ENCODE measurements at regions not wholly inside any gene's neighbourhood (a gene's known extent, or its start where the extent isn't known, plus 50 kb on each side); places are given as distances from the start of the nearest gene placed in this dataset.

GRCh38 chr21:35326677-35327076 lies 277.6 kb upstream of the RUNX1 start:
- no peak for DNase-seq

DNA sequence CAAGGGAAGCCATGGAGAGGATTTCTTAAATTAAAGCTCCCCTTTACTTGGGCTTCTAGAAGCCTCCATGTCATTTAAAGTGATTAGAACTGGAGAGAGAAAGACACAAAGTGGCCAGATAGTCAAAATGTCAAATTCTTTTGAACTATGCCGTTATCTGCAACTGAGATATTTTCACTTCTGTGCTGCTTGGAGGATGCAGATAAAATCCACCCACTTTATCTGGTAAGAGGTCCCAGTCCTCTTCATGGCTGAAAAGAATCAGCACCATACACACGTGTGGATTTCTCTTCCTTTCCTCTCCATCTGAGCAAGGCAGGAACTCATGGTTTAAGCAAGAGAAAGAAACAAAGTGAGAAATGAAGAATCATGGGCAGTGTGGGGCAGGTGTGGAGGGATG lies 276.9 kb upstream of the RUNX1 start:
- DNase-seq = no peak

DNA sequence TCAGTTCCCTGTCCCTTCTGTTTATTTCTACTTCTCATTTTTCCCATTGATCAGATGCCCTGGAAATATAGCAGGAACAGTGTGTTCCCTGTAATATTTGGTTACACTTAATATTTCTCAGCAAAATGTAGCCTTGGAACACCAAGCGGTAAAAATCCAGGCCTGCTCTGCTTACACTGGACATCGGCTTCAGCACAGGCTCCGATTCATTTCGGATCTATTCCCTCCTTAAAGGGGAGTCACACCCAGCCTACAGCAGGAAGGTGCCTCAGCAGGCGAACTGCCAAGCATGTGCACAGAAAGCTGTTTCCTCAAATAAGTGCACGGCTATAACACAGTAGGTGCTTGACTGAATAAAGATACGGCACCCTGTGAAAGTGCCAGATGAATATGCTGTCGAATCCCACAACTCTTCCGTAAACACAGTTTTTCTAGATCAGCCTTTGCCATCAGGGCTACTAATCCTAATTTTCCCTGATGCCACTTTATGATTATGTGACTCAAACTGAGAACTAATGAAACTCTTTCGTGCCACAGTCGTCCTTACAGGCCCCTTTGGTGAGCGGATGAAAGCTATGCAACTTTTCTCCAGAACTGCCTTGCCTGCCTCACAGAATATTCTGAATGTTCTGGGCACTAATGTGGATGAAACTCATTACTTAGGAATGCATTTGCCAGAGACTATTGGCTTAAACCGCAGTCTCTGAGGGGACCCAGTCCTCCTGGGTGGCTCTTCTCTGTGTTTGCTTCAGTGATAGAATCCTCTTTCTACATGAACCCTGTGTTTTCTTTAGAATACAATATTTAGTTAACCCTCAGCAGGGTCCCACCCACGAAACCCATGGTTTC lies 275.5 kb upstream of the RUNX1 start:
- peak; percentile 56 for DNase-seq

DNA sequence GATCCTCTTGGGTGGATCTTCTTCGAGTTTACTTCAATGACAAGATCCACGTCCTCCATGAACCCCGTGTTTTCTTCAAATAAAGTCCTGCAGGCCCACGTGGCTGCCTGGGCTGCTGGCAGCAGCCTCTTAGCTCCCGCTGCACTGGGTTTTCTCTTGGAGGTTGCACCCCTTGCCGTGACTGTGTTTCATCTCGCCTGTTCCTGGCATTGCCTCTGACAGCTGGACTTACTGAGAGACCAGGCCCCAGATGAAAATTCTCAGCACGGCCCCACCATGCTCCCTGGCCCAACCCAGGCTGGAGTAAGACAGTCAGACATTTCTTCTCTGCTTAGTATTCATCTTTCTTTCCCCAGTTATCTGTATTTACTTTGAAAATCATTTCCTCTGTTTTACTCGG lies 274.8 kb upstream of the RUNX1 start:
- no peak for DNase-seq

- no peak for DNase-seq
Observed at GRCh38 chr21:35321322-35322200, 272.5 kb upstream of the RUNX1 start.

GRCh38 chr21:35319684-35320283 lies 270.7 kb upstream of the RUNX1 start:
- no peak for DNase-seq

GRCh38 chr21:35316933-35317332 lies 267.8 kb upstream of the RUNX1 start:
- DNase-seq = no peak

GRCh38 chr21:35316456-35316855 lies 267.4 kb upstream of the RUNX1 start:
- DNase-seq = no peak

- DNase-seq = no peak
Observed at GRCh38 chr21:35314857-35315582, 265.9 kb upstream of the RUNX1 start.

- DNase-seq = no peak
Observed at GRCh38 chr21:35311985-35312384, 262.9 kb upstream of the RUNX1 start.

DNA sequence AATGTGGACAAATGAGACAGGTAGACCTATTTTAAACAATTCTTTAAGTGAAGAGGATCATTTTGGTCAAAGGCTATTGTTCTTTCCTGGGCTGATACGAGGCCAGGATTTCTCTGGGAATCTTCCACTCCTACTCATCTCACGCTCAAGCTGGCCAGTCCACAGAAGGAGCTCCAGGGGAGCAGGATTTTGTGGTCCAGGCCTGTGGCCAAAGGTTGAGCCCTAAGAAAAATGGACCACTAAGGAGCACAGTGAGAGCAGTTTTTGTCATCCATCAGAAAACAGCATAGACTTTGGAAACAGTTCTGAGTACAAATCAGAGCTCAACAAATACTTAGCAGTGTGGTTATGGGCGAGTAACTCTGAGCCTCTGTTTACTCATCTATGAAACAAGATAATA lies 260.2 kb upstream of the RUNX1 start:
- peak; percentile 39 for DNase-seq

- peak; percentile 93 for DNase-seq
Observed at GRCh38 chr21:35303085-35303484, 254.0 kb upstream of the RUNX1 start.

DNA sequence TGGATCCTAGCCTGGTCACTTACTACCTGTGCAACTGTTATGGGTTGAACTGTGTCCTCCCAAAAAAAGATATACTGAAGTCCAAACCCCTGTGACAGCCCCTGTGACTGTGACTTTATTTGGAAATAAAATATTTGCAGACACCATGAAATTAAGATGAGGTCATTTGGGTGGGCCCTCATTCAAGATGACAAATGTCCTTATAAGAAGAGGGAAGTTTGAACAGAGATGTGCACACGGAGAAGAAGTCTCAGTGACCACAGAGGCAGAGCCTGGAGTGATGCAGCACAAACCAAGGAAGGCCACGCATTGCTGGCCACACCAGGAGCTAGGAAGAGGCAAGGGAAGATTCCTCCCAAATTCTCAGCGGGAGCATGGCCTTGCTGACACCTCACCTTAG lies 249.7 kb upstream of the RUNX1 start:
- no peak for DNase-seq

DNA sequence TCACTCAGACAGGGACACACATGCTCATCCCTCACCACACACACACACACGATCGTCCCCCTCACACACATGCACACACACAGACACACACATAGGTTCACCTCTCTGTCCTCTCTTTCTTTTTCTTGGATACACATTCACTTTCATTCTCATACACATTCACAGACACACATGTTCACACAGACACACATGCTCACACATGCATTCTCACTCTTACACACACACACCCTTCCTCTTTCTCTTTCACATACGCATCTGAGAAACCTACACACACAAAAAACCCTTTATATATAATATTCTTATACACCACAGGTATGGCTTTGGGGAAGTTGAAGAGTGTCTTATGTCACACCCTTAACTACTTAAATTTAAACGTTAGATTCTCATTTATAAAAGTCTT lies 248.6 kb upstream of the RUNX1 start:
- DNase-seq = no peak

GRCh38 chr21:35294231-35294898 lies 245.3 kb upstream of the RUNX1 start:
- peak; percentile 11 for DNase-seq

GRCh38 chr21:35291973-35292627 lies 243.0 kb upstream of the RUNX1 start:
- peak; percentile 82 for DNase-seq

DNA sequence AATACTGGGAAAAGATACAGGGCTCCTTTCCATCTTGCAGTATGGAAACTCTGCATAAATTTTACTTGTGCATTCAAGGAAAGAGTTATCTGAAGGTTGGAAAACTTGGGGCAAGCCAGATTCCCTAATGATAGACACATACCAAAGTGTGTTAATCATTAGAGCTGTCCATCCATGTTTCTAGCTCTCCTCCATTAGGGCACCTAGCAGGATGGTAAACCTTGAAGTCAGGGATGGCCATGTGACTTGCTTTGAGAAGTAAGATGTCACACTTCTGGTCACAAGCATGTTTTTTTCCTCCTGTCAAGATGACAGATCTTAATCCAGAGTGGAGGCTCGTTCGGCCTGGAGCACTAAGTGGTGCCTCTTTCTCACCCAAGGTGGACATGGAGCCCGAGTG lies 241.9 kb upstream of the RUNX1 start:
- peak; percentile 38 for DNase-seq

DNA sequence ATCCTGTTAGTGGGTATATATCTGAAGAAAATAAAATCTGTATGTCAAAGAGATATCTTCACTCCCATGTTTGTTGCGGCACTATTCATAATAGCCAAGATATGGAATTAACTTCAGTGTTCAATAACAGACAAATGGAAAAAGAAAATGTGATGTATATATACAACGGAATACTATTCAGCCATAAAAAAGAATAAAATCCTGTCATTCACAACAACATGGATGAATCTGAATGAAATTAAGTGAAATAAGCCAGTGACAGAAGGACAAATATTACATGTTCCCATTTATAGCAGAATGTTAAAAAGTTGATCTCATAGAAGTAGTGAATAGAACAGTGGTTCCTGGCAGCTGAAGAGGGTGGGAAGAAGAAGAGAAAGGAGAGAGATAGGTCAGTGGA lies 239.1 kb upstream of the RUNX1 start:
- DNase-seq = no peak

DNA sequence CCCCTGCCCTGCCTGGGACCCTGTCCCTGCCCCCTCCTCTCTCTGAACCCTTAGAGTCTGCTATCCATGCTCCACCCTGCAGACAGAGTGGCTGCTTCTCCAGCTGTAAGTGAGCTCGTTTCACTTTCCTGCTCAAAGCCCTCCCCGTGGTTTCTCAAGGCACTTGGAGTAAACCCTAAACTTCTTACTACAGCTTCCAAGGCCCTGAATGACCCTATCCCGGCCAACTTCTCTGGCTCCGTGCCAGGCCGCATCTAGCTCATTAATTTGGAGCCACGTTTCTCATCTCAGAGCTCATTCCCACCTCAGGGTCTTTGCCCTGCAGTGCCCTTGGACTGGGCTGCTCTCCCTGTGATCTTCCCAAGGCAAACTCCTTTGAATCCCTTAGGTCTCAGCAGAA lies 235.1 kb upstream of the RUNX1 start:
- DNase-seq = no peak

DNA sequence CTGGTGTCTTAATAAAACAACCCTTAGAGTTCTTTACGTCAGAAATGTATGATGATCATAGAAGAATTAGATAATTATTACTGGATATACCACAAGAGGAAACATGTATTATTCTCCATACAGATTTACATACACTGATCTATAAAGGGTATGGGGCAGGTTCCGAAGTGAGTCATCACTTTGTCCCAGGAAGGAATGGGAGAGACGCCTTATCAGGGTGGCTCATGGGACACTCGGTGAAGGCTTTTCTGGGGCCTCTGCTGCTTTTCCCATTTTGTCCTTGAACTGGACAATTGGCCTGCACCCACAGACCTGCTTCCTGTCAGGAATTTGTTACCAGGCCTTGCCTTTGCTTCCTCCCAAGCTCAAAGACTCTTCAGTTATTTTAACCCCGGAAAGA lies 233.8 kb upstream of the RUNX1 start:
- no peak for DNase-seq

- no peak for DNase-seq
Observed at GRCh38 chr21:35281956-35282355, 232.9 kb upstream of the RUNX1 start.

- no peak for DNase-seq
Observed at GRCh38 chr21:35280231-35280630, 231.1 kb upstream of the RUNX1 start.

Data from kidney glomerular epithelial cell (primary cell).